ENCODE measurements at regions not wholly inside any gene's neighbourhood (a gene's known extent, or its start where the extent isn't known, plus 50 kb on each side); places are given as distances from the start of the nearest gene placed in this dataset.

GRCh38 chr7:10703059-10703458 lies 270.6 kb upstream of the PHF14 start:
- TF ChIP-seq, protein P1, sequence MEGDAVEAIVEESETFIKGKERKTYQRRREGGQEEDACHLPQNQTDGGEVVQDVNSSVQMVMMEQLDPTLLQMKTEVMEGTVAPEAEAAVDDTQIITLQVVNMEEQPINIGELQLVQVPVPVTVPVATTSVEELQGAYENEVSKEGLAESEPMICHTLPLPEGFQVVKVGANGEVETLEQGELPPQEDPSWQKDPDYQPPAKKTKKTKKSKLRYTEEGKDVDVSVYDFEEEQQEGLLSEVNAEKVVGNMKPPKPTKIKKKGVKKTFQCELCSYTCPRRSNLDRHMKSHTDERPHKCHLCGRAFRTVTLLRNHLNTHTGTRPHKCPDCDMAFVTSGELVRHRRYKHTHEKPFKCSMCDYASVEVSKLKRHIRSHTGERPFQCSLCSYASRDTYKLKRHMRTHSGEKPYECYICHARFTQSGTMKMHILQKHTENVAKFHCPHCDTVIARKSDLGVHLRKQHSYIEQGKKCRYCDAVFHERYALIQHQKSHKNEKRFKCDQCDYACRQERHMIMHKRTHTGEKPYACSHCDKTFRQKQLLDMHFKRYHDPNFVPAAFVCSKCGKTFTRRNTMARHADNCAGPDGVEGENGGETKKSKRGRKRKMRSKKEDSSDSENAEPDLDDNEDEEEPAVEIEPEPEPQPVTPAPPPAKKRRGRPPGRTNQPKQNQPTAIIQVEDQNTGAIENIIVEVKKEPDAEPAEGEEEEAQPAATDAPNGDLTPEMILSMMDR (IDR thresholded peaks at IDR 0.05), result no peak
- no peak for TF ChIP-seq POLR2A (IDR thresholded peaks at IDR 0.05)
